A673 (cell line): ENCODE measurements at regions not wholly inside any gene's neighbourhood (a gene's known extent, or its start where the extent isn't known, plus 50 kb on each side); places are given as distances from the start of the nearest gene placed in this dataset.

ENCODE experiments used
- BruUV-seq: library from RNA; stranded (reverse); fragments of 400-500 nt; replicated peaks from 2 replicates; lab custom pipeline; 2021; lab: Mats Ljungman, UMichigan
- CTCF ChIA-PET: fragments of 300-600 bp; sonication (Branson Sonifier 250); formaldehyde crosslinking; loops from one replicate; lab custom pipeline; 2022; ENCODE audit warnings: antibody characterized with exemption; lab: Charles Lee
- POLR2A ChIA-PET: fragments of 300-600 bp; sonication (Branson Sonifier 250); formaldehyde crosslinking; loops from one replicate; lab custom pipeline; 2022; ENCODE audit warnings: antibody characterized with exemption; ENCODE audit not compliant: low non-redundant PET; lab: Charles Lee
- DNase-seq: peaks from one replicate; pipeline ENCODE4 v3.0.0-alpha.2; 2015; ENCODE audit warnings: low spot score
- H3K27ac ChIP-seq: fragments of 200-600 bp; sonication (generic); 2 replicates; pipeline ENCODE4 v1.5.1; 2016; ENCODE audit warnings: mixed run types, low read depth, mild to moderate bottlenecking, mixed read lengths, antibody characterized with exemption, low read length; ENCODE audit not compliant: poor library complexity, severe bottlenecking
- H3K27me3 ChIP-seq: fragments of 200-600 bp; sonication (generic); replicated peaks from 2 replicates; pipeline ENCODE4 v1.6.1; 2017; ENCODE audit warnings: mixed run types, low read depth, mild to moderate bottlenecking, mixed read lengths, antibody characterized with exemption, low read length; ENCODE audit not compliant: insufficient read depth, poor library complexity
- H3K36me3 ChIP-seq: fragments of 200-600 bp; sonication (generic); 2 replicates; pipeline ENCODE4 v1.6.1; 2016; ENCODE audit warnings: mixed run types, mild to moderate bottlenecking, mixed read lengths, antibody characterized with exemption, low read length; ENCODE audit not compliant: insufficient read depth, poor library complexity, severe bottlenecking
- H3K4me1 ChIP-seq: fragments of 200-600 bp; sonication (generic); 2 replicates; pipeline ENCODE4 v1.6.1; 2017; ENCODE audit warnings: mixed run types, mild to moderate bottlenecking, mixed read lengths, antibody characterized with exemption, low read length; ENCODE audit not compliant: insufficient read depth, poor library complexity, severe bottlenecking
- H3K4me3 ChIP-seq: fragments of 200-600 bp; sonication (generic); 2 replicates; pipeline ENCODE4 v1.5.1; 2016; ENCODE audit warnings: low read depth, mixed run types, mild to moderate bottlenecking, mixed read lengths, low read length; ENCODE audit not compliant: poor library complexity, severe bottlenecking
- H3K9me3 ChIP-seq: fragments of 200-600 bp; sonication (generic); 2 replicates; pipeline ENCODE4 v1.6.1; 2016; ENCODE audit warnings: mixed run types, low read depth, mild to moderate bottlenecking, mixed read lengths, antibody characterized with exemption, low read length; ENCODE audit not compliant: poor library complexity, severe bottlenecking
- CTCF ChIP-seq: fragments of 300-800, 200-600 bp; sonication (generic); conservative IDR thresholded peaks from 2 replicates; pipeline ENCODE4 v1.5.1; 2017; ENCODE audit warnings: low read depth, mild to moderate bottlenecking, antibody characterized with exemption, low read length, moderate library complexity, mixed read lengths
- EZH2 ChIP-seq: fragments of 200-600 bp; sonication (generic); IDR thresholded peaks from 2 replicates; pipeline ENCODE4 v1.6.1; 2017; ENCODE audit warnings: borderline replicate concordance, low read depth, mild to moderate bottlenecking, mixed read lengths, antibody characterized with exemption, low read length; ENCODE audit not compliant: poor library complexity, severe bottlenecking
- intact Hi-C: fragments of 100-400 bp; cut with micrococcal nuclease; formaldehyde crosslinking; loops from one replicate; pipeline ENCODE4 v1.10.0; 2022; ENCODE audit not compliant: unreplicated experiment

DNA sequence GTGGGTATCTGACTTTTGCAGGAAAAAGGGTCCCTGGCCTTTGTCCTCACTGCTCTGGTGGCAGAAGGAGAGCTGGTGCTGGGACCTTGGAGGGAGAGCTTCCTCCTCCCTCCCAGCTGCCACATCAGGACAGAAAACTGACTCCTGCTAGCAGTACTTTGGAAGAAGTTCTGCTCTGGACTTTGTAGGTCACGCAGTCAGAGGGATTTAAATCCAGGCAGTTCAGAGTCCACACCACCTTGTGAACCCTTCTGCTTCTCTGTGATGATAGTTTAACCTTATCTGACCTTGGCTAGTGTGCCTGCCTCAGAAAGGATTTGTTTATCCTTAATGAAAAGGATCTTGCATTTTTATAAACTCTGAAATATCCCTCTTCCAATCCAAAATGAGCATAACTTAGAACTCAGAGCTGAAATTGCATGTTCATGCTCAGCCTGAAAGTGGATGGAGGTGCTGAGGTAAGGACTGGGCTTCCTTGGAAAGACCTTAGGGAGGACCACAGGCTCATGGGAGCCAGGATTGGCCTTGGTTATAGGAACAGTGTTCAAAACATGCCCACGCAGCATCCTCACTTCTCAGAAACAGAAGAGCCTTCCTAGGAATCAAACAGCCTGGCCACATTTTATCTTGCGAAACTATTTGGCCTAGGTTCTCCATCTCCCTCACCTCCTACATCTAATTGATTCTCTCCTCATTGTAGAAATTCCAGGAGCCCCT, 123.9 kb upstream of the SASH1 start:
- DNase-seq: no peak
- H3K36me3 ChIP-seq: no peaks in the 10 kb centered on the region
- intact Hi-C loops: no loop called here
- POLR2A ChIA-PET: no interaction called here
- no TSS peak for BruUV-seq
- no peaks in the 10 kb centered on the region for H3K27me3 ChIP-seq
- CTCF ChIA-PET: no interaction called here
- TF ChIP-seq CTCF (no peak), EZH2 (no peak)
- H3K4me3 ChIP-seq: no peak overlapping the region
- H3K9me3 ChIP-seq: no peaks in the 10 kb centered on the region
- no peak overlapping the region for H3K27ac ChIP-seq
- no peaks in the 10 kb centered on the region for H3K4me1 ChIP-seq

DNA sequence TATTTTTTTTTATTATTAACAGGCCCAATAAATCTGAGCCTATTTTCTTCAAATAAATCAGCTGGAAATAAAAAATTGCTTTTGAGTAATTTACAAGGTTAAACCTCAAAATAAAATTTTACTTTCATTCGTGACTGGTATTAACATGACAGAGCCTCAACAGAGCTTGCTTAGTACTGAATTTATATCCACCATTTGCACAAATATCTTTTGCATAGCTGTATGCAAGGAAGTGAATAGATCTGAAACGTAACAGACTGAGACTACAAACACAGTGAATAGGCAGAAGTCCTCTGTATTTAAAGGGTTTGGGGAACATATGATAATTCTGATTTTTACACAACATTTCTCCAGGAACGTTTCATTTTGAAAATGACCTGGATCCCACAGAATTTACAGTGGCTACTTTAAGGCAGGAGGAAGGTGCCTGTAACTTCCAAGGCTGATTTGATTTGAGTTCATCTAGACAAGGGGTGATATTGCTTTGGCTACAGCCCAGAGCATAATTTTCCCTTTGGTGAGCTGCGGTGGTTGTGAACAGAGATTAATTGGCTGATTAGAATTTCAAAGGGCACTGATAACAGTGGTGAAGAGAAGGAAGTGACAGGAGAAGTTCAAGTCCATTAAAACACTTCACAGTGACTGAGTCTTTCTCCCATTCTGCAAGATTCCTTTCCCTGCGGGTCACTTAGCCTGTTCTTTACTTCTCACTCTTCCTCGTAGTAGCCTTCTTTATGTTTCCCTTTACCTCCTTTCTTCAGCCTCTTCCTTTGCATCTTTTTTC, 121.2 kb upstream of the SASH1 start:
- Histone ChIP-seq H3K27ac (no peak overlapping the region), H3K36me3 (no peaks in the 10 kb centered on the region), H3K4me3 (no peak overlapping the region), H3K27me3 (no peaks in the 10 kb centered on the region), H3K4me1 (no peaks in the 10 kb centered on the region), H3K9me3 (no peaks in the 10 kb centered on the region)
- POLR2A ChIA-PET: no interaction called here
- intact Hi-C loops: no loop called here
- BruUV-seq: no TSS peak
- no peak for DNase-seq
- no peak for TF ChIP-seq EZH2
- no peak for TF ChIP-seq CTCF
- CTCF ChIA-PET: no interaction called here

DNA sequence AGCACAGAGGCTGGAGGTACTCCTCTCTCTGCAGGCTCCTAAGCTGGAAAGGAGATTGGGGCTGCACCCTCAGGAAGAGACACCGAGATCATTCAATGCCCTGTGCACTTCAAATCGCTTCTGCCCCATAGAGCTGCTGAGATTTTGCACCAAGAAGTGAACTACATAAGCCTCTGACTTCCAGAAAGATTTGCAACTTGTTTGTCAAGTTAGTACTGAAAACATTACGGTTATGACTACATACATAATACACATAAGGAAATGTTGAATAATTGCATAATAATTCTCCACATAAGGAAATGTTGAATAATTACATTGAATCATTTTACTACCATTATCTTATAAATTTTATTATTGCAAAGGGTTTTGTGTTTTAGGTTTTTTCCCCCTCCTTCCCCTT, 120.3 kb upstream of the SASH1 start:
- ChIA-PET CTCF (no interaction called here), POLR2A (no interaction called here)
- TF ChIP-seq EZH2 (no peak), CTCF (no peak)
- no TSS peak for BruUV-seq
- no peak for DNase-seq
- H3K9me3 ChIP-seq: no peaks in the 10 kb centered on the region
- no peaks in the 10 kb centered on the region for H3K4me1 ChIP-seq
- no peak overlapping the region for H3K4me3 ChIP-seq
- H3K27ac ChIP-seq: no peak overlapping the region
- no peaks in the 10 kb centered on the region for H3K36me3 ChIP-seq
- no peaks in the 10 kb centered on the region for H3K27me3 ChIP-seq
- intact Hi-C loops: no loop called here
